ENCODE measurements at regions not wholly inside any gene's neighbourhood (a gene's known extent, or its start where the extent isn't known, plus 50 kb on each side); places are given as distances from the start of the nearest gene placed in this dataset.

DNA sequence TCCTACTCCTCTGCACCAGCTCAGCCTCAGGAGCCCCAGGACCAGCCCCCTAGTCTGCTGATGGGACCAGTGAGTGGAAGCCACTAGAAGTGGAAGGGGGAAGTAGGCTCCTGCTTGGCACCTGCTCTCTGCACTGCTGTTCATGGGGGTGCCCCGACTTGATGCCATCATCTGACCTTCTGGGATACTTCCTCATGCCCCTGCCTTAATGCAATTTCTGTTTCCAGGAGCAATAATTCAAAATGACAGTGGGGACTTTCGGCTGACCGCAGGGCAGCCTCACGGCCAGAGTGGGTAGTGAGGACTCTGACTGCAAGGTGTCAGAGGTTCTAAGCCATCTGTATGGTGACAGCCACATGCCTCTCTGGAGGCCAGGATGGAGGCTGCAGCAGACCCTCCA is 196.4 kb upstream of the WSCD1 start:
- TF ChIP-seq, protein P1, sequence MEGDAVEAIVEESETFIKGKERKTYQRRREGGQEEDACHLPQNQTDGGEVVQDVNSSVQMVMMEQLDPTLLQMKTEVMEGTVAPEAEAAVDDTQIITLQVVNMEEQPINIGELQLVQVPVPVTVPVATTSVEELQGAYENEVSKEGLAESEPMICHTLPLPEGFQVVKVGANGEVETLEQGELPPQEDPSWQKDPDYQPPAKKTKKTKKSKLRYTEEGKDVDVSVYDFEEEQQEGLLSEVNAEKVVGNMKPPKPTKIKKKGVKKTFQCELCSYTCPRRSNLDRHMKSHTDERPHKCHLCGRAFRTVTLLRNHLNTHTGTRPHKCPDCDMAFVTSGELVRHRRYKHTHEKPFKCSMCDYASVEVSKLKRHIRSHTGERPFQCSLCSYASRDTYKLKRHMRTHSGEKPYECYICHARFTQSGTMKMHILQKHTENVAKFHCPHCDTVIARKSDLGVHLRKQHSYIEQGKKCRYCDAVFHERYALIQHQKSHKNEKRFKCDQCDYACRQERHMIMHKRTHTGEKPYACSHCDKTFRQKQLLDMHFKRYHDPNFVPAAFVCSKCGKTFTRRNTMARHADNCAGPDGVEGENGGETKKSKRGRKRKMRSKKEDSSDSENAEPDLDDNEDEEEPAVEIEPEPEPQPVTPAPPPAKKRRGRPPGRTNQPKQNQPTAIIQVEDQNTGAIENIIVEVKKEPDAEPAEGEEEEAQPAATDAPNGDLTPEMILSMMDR (optimal IDR thresholded peaks at IDR 0.05 in 1 of 3, IDR thresholded peaks at IDR 0.05 in 1 of 3, conservative IDR thresholded peaks at IDR 0.05 in 1 of 3; ENCODE audit: extremely low read depth in 1 of 3, insufficient read depth in 2 of 3, low read length in 3 of 3) = no peak
- no peak for TF ChIP-seq EZH2 (IDR thresholded peaks at IDR 0.05; ENCODE audit: low read length)

Data from keratinocyte (primary cell).